ENCODE measurements at regions not wholly inside any gene's neighbourhood (a gene's known extent, or its start where the extent isn't known, plus 50 kb on each side); places are given as distances from the start of the nearest gene placed in this dataset.
"Not testable (repeated sequence)": the region's sequence is repeated elsewhere in the genome, so short reads cannot be mapped to it uniquely, and the experiment has no call there.

- no peak for TF ChIP-seq POLR2A (IDR thresholded peaks at IDR 0.05; ENCODE audit: low read depth, low read length)
- no peak for TF ChIP-seq POLR2AphosphoS5 (IDR thresholded peaks at IDR 0.05; ENCODE audit: low read depth, low read length)
- TF ChIP-seq TAF1 (IDR thresholded peaks at IDR 0.05; ENCODE audit: borderline replicate concordance, low read depth, low read length) = no peak
- DNase-seq (ENCODE audit: insufficient read length) (no peak), FAIRE-seq (no peak)
Observed at GRCh38 chr6:11469684-11470083, 67.9 kb upstream of the TMEM170B start.

GRCh38 chr6:11468271-11468670, 69.3 kb upstream of the TMEM170B start:
- DNase-seq (ENCODE audit: insufficient read length); FAIRE-seq: not testable (repeated sequence)

- FAIRE-seq = no peak
- no peak for TF ChIP-seq POLR2AphosphoS5 (IDR thresholded peaks at IDR 0.05; ENCODE audit: low read depth, low read length)
- TF ChIP-seq POLR2A (IDR thresholded peaks at IDR 0.05; ENCODE audit: low read depth, low read length) = no peak
- no peak for TF ChIP-seq TAF1 (IDR thresholded peaks at IDR 0.05; ENCODE audit: borderline replicate concordance, low read depth, low read length)
- DNase-seq (ENCODE audit: insufficient read length) = no peak
Observed at GRCh38 chr6:11467364-11467763, 70.2 kb upstream of the TMEM170B start.

- FAIRE-seq (no peak), DNase-seq (ENCODE audit: insufficient read length) (no peak)
- TF ChIP-seq POLR2AphosphoS5 (IDR thresholded peaks at IDR 0.05; ENCODE audit: low read depth, low read length) (no peak), TAF1 (IDR thresholded peaks at IDR 0.05; ENCODE audit: borderline replicate concordance, low read depth, low read length) (no peak), POLR2A (IDR thresholded peaks at IDR 0.05; ENCODE audit: low read depth, low read length) (no peak)
Observed at GRCh38 chr6:11463398-11463780, 74.2 kb upstream of the TMEM170B start.

- no peak for FAIRE-seq
- DNase-seq (ENCODE audit: insufficient read length) = no peak
- TF ChIP-seq POLR2AphosphoS5 (IDR thresholded peaks at IDR 0.05; ENCODE audit: low read depth, low read length) (no peak), POLR2A (IDR thresholded peaks at IDR 0.05; ENCODE audit: low read depth, low read length) (no peak), TAF1 (IDR thresholded peaks at IDR 0.05; ENCODE audit: borderline replicate concordance, low read depth, low read length) (no peak)
Observed at GRCh38 chr6:11462742-11463397, 74.7 kb upstream of the TMEM170B start.

- TF ChIP-seq TAF1 (IDR thresholded peaks at IDR 0.05; ENCODE audit: borderline replicate concordance, low read depth, low read length) = no peak
- peak; percentile 39; the same call in 1 of the 2 replicates for TF ChIP-seq POLR2AphosphoS5 (IDR thresholded peaks at IDR 0.05; ENCODE audit: low read depth, low read length)
- TF ChIP-seq POLR2A (IDR thresholded peaks at IDR 0.05; ENCODE audit: low read depth, low read length) = no peak
- DNase-seq (ENCODE audit: insufficient read length) = no peak
- peak; percentile 92 for FAIRE-seq
Observed at GRCh38 chr6:11460837-11461661, 76.5 kb upstream of the TMEM170B start.

- FAIRE-seq = no peak
Observed at GRCh38 chr6:11460001-11460668, 77.4 kb upstream of the TMEM170B start.

GRCh38 chr6:11459079-11459610, 78.4 kb upstream of the TMEM170B start:
- TF ChIP-seq TAF1 (IDR thresholded peaks at IDR 0.05; ENCODE audit: borderline replicate concordance, low read depth, low read length) (no peak), POLR2AphosphoS5 (IDR thresholded peaks at IDR 0.05; ENCODE audit: low read depth, low read length) (no peak), POLR2A (IDR thresholded peaks at IDR 0.05; ENCODE audit: low read depth, low read length) (no peak)
- DNase-seq (ENCODE audit: insufficient read length) (no peak), FAIRE-seq (peak; percentile 58)

More at GRCh38 chr6:11460001-11460668, 77.4 kb upstream of the TMEM170B start:
- TF ChIP-seq POLR2A (IDR thresholded peaks at IDR 0.05; ENCODE audit: low read depth, low read length) (peak; percentile 46; the same call in 1 of the 2 replicates), POLR2AphosphoS5 (IDR thresholded peaks at IDR 0.05; ENCODE audit: low read depth, low read length) (peak; percentile 25; the same call in 1 of the 2 replicates), TAF1 (IDR thresholded peaks at IDR 0.05; ENCODE audit: borderline replicate concordance, low read depth, low read length) (no peak)
- DNase-seq (ENCODE audit: insufficient read length) = no peak

GRCh38 chr6:11458509-11458908, 79.0 kb upstream of the TMEM170B start:
- FAIRE-seq (no peak), DNase-seq (ENCODE audit: insufficient read length) (no peak)
- TF ChIP-seq TAF1 (IDR thresholded peaks at IDR 0.05; ENCODE audit: borderline replicate concordance, low read depth, low read length) (no peak), POLR2A (IDR thresholded peaks at IDR 0.05; ENCODE audit: low read depth, low read length) (no peak), POLR2AphosphoS5 (IDR thresholded peaks at IDR 0.05; ENCODE audit: low read depth, low read length) (no peak)

- not testable (repeated sequence) for FAIRE-seq; DNase-seq (ENCODE audit: insufficient read length)
Observed at GRCh38 chr6:11457422-11457821, 80.1 kb upstream of the TMEM170B start.

GRCh38 chr6:11452106-11452505, 85.4 kb upstream of the TMEM170B start:
- FAIRE-seq = peak; percentile 74
- DNase-seq (ENCODE audit: insufficient read length) = not testable (repeated sequence)

GRCh38 chr6:11450037-11450436, 87.5 kb upstream of the TMEM170B start:
- DNase-seq (ENCODE audit: insufficient read length) (no peak), FAIRE-seq (no peak)
- TF ChIP-seq POLR2A (IDR thresholded peaks at IDR 0.05; ENCODE audit: low read depth, low read length) (no peak), TAF1 (IDR thresholded peaks at IDR 0.05; ENCODE audit: borderline replicate concordance, low read depth, low read length) (no peak), POLR2AphosphoS5 (IDR thresholded peaks at IDR 0.05; ENCODE audit: low read depth, low read length) (no peak)
